T-cell (primary cell): ENCODE measurements at regions not wholly inside any gene's neighbourhood (a gene's known extent, or its start where the extent isn't known, plus 50 kb on each side); places are given as distances from the start of the nearest gene placed in this dataset.
"Not testable (repeated sequence)": the region's sequence is repeated elsewhere in the genome, so short reads cannot be mapped to it uniquely, and the experiment has no call there.

Experiments used
- ATAC-seq, 4 experiments: fragments of 200-7000 bp in 3 of 4; fragments of 150-1000 bp in 1 of 4; cut with Tn5 transposase; replicated peaks in 1 of 4; 1 replicate in 3 of 4; 2 replicates in 1 of 4; pipeline ENCODE4 v1.10.0; 2021; ENCODE audit warnings: moderate library complexity in 3 of 4, mild to moderate bottlenecking in 2 of 4, moderate number of reproducible peaks in 1 of 4
- CTCF ChIA-PET, 2 donors: fragments of 300-600 bp; sonication (Branson Sonifier 250); formaldehyde crosslinking; loops; one replicate each; lab custom pipeline; 2022; ENCODE audit warnings: antibody characterized with exemption in 2 of 2; lab: Charles Lee
- POLR2A ChIA-PET, 2 donors: fragments of 300-600 bp; sonication (Branson Sonifier 250); formaldehyde crosslinking; loops; one replicate each; lab custom pipeline; 2022; ENCODE audit warnings: antibody characterized with exemption in 2 of 2; lab: Charles Lee
- DNase-seq, 35 experiments: peaks; one replicate each; pipeline versions ENCODE4 v3.0.0 to v3.0.0-alpha.2; 2013 to 2023
- H3K27ac ChIP-seq: one replicate; pipeline ENCODE4 v1.5.1; 2013; ENCODE audit warnings: low read length
- H3K27me3 ChIP-seq, 2 experiments: replicated peaks in 1 of 2; 1 replicate in 1 of 2; 2 replicates in 1 of 2; pipeline versions ENCODE4 v1.6.1 to v1.7.0; 2013; ENCODE audit warnings: low read length in 1 of 2, mixed read lengths in 1 of 2; ENCODE audit not compliant: control insufficient read depth in 2 of 2, insufficient read depth in 2 of 2; ENCODE audit errors: extremely low read depth in 1 of 2
- H3K36me3 ChIP-seq, 2 donors: 1 replicate in 1 of 2; 2 replicates in 1 of 2; pipeline versions ENCODE4 v1.6.1 to v1.7.0; 2013; ENCODE audit warnings: low read length in 1 of 2; ENCODE audit not compliant: control insufficient read depth in 2 of 2, insufficient read depth in 1 of 2; ENCODE audit errors: extremely low read depth in 1 of 2
- H3K4me1 ChIP-seq, 2 experiments: 1 replicate in 1 of 2; 2 replicates in 1 of 2; pipeline versions ENCODE4 v1.6.1 to v1.7.0; 2013; ENCODE audit warnings: low read length in 2 of 2, mixed read lengths in 1 of 2; ENCODE audit not compliant: insufficient read depth in 2 of 2, control insufficient read depth in 1 of 2; ENCODE audit errors: extremely low read depth in 1 of 2
- H3K4me3 ChIP-seq, 2 donors: 1 replicate in 1 of 2; 2 replicates in 1 of 2; pipeline versions ENCODE4 v1.5.1 to v1.7.0; 2013; ENCODE audit warnings: mild to moderate bottlenecking in 2 of 2, low read length in 1 of 2, moderate library complexity in 1 of 2; ENCODE audit not compliant: control insufficient read depth in 1 of 2; ENCODE audit errors: extremely low read depth in 1 of 2
- H3K9me3 ChIP-seq: 2 replicates; pipeline ENCODE4 v1.7.0; 2013
- H3K27ac Mint-ChIP-seq, 2 donors: one replicate each; pipeline ENCODE4 v1.8.0; 2020 to 2021; ENCODE audit warnings: mild to moderate bottlenecking in 2 of 2, mixed read lengths in 2 of 2
- H3K27me3 Mint-ChIP-seq, 2 donors: one replicate each; pipeline ENCODE4 v1.8.0; 2021 to 2022; ENCODE audit warnings: mixed read lengths in 2 of 2
- H3K36me3 Mint-ChIP-seq: one replicate; pipeline ENCODE4 v1.8.0; 2021; ENCODE audit warnings: mixed read lengths
- H3K4me1 Mint-ChIP-seq, 3 donors: one replicate each; pipeline ENCODE4 v1.8.0; 2020 to 2022; ENCODE audit warnings: mixed read lengths in 3 of 3, mild to moderate bottlenecking in 1 of 3
- H3K4me3 Mint-ChIP-seq, 3 donors: one replicate each; pipeline ENCODE4 v1.8.0; 2020 to 2022; ENCODE audit warnings: mild to moderate bottlenecking in 3 of 3, mixed read lengths in 3 of 3, moderate library complexity in 3 of 3
- H3K9me3 Mint-ChIP-seq, 3 donors: one replicate each; pipeline ENCODE4 v1.8.0; 2020 to 2022; ENCODE audit warnings: mixed read lengths in 3 of 3
- WGBS: methylation state at CpG from one replicate; pipeline ENCODE4 v1.1.5; 2013; ENCODE audit warnings: missing lambda C conversion rate; ENCODE audit not compliant: insufficient coverage; 5-methylcytosine and 5-hydroxymethylcytosine counted together

DNA sequence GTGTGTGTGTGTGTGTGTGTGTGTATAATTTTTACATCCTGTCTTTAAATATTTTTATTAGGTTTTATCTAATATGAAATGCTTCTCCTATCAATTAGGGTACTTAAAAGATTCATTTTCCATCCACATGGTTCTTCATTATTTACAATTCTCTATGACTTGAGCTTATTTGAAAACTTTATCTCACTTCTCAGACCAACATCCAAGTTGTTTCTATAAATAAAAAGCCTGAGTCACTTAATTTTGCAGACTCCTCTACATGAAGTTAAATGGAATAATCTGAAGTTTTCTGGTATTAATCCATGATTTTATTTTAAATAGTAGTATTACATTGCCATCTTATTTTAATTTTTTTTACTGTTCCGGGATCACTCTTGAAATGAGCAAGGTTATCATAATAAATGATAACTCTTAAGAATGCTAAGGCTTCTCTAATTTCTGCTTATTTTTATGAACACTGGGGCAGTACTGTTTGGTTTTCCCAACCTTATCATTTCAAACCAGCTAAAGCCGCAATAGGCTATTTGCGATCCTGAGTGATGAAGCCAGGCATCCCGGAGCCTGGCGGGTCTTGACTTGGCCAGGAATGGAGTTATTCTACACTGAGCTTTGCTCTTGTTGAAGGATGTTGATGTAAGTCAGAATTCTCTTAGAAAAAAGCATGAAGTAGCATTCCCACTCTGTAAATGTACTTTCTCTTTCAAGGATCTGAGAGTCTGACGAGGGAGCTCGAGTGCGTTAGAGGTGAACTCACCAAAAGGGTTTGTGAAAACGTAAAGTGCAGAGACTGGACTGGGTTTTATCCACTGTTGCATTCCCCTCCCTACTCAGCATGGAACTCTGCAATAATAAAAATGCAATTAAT is 220.2 kb upstream of the LRTM1 start:
- H3K4me1 ChIP-seq: no peaks in the 10 kb centered on the region
- Mint-ChIP-seq H3K27ac (no peak overlapping the region), H3K9me3 (peaks cover 0 to 12% (median 4%) of the 10 kb centered on the region in 3 donors), H3K27me3 (no peaks in the 10 kb centered on the region), H3K36me3 (no peaks in the 10 kb centered on the region), H3K4me1 (no peaks in the 10 kb centered on the region), H3K4me3 (no peak overlapping the region)
- H3K27me3 ChIP-seq: no peaks in the 10 kb centered on the region
- no peak overlapping the region for H3K27ac ChIP-seq
- POLR2A ChIA-PET: no interaction called here
- 95% methylated on average over 3 of the region's 9 CpGs for WGBS
- DNase-seq: no peak
- H3K36me3 ChIP-seq: no peaks in the 10 kb centered on the region
- H3K9me3 ChIP-seq: no peaks in the 10 kb centered on the region
- H3K4me3 ChIP-seq: no peak overlapping the region
- CTCF ChIA-PET: interaction anchor here in 1 of 2 donors (0.5 kb wide), 1 partner anchor 43 kb away, joined by 8 read pairs; no protein-coding TSS in a partner anchor
- ATAC-seq: no peak

GRCh38 chr3:55147406-55147805 is 219.5 kb upstream of the LRTM1 start:
- ChIA-PET CTCF (interaction anchor here in 1 of 2 donors (0.5 kb wide), 1 partner anchor 44 kb away, joined by 8 read pairs; no protein-coding TSS in a partner anchor), POLR2A (no interaction called here)
- Histone ChIP-seq H3K4me1 (no peaks in the 10 kb centered on the region), H3K27ac (no peak overlapping the region), H3K27me3 (no peaks in the 10 kb centered on the region), H3K36me3 (no peaks in the 10 kb centered on the region), H3K9me3 (no peaks in the 10 kb centered on the region), H3K4me3 (no peak overlapping the region)
- 86% methylated on average over 3 of the region's 3 CpGs for WGBS
- Mint-ChIP-seq H3K4me1 (no peaks in the 10 kb centered on the region), H3K27me3 (no peaks in the 10 kb centered on the region), H3K9me3 (peaks cover 0 to 8% (median 4%) of the 10 kb centered on the region in 3 donors), H3K4me3 (no peak overlapping the region), H3K36me3 (no peaks in the 10 kb centered on the region), H3K27ac (no peak overlapping the region)
- no peak for ATAC-seq
- DNase-seq: no peak

DNA sequence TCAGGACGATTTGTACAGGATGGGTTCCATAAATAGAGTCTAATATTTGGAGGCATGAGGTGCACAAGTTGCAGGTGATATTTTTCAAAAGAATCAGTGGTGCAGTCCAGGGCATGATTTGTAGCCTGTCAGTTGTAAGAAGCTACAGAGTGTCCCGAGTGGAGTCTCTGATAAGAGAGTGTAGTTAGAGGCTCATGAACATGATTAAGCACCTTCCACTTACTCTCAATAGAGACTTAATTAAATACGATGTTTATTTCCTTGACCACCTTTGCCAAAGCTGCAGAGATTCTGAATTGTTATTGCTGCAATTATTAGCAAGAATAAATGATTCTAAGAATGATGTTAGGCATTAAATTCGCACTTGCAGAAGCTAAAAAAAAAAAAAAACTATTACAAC is 218.4 kb upstream of the LRTM1 start:
- H3K27me3 Mint-ChIP-seq: no peaks in the 10 kb centered on the region
- Histone ChIP-seq H3K27me3 (no peaks in the 10 kb centered on the region), H3K4me1 (no peaks in the 10 kb centered on the region), H3K27ac (no peak overlapping the region), H3K36me3 (no peaks in the 10 kb centered on the region), H3K4me3 (no peak overlapping the region), H3K9me3 (no peaks in the 10 kb centered on the region)
- no peaks in the 10 kb centered on the region for H3K4me1 Mint-ChIP-seq
- ChIA-PET CTCF (interaction anchor here in 1 of 2 donors (0.6 kb wide), 1 partner anchor 73 kb away, joined by 3 read pairs; no protein-coding TSS in a partner anchor), POLR2A (no interaction called here)
- no peak overlapping the region for H3K27ac Mint-ChIP-seq
- H3K36me3 Mint-ChIP-seq: no peaks in the 10 kb centered on the region
- no peak for ATAC-seq
- no peak overlapping the region for H3K4me3 Mint-ChIP-seq
- no peak for DNase-seq
- no CpG with 5 or more reads among the region's 4 CpGs for WGBS
- H3K9me3 Mint-ChIP-seq: peaks cover 0 to 6% (median 4%) of the 10 kb centered on the region in 3 donors

DNA sequence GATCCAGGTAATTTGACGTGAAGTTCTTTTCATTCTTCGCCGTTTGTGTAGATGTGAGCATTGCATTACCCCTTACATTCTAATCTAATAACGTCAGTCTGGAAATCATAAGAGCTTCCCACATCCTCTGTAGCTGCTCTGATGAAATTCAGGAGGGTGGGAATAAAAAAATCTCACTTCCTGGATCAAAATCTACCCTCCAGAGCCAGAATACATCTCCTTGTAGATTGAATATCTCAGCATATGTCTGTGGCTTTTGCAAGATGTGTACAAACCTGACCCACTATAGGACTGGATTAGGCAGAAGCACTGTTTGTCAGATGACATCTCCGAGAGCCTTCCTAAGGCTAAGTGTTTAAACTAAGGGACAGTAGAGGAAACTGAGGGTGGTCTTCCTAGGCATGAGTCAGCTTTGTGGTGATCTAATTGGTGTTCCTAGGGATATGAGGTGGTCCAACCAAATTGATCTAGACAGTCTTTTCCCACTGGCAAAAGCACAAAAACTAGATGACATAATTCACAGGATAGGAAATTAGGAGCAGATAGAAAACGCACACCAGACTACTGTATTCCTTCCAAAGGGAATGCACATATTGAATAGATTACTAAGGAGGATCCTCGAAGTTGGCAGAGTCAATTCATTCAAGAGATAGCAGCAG is 216.3 kb upstream of the LRTM1 start:
- Mint-ChIP-seq H3K36me3 (no peaks in the 10 kb centered on the region), H3K4me3 (no peak overlapping the region), H3K27ac (no peak overlapping the region), H3K4me1 (no peaks in the 10 kb centered on the region), H3K27me3 (no peaks in the 10 kb centered on the region), H3K9me3 (peaks cover 0 to 6% (median 4%) of the 10 kb centered on the region in 3 donors)
- Histone ChIP-seq H3K4me3 (no peak overlapping the region), H3K4me1 (no peaks in the 10 kb centered on the region), H3K36me3 (no peaks in the 10 kb centered on the region), H3K9me3 (no peaks in the 10 kb centered on the region), H3K27me3 (no peaks in the 10 kb centered on the region), H3K27ac (no peak overlapping the region)
- 100% methylated on average over 1 of the region's 7 CpGs for WGBS
- CTCF ChIA-PET: no interaction called here
- POLR2A ChIA-PET: no interaction called here
- ATAC-seq (no peak), DNase-seq (no peak)

DNA sequence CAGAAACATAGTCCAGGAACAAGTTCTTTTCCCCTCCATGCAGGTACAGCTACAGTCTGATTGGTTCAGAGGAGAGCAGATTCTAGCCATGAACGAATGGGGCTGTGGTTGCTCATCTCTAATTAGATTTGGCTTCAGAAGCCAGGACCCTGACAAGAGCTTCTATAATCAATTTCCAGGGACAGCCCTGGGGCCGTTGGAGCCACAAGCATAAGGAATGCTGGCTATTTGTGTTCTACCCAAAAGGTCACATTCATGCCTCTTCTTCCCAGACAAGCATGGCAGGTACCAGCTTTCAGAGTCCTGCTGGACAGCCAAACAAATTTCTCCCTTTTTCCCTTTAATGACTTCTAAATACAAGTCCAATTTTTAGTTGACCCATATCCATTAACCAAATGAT is 215.5 kb upstream of the LRTM1 start:
- H3K4me1 ChIP-seq: no peaks in the 10 kb centered on the region
- no peaks in the 10 kb centered on the region for H3K27me3 Mint-ChIP-seq
- POLR2A ChIA-PET: no interaction called here
- CTCF ChIA-PET: no interaction called here
- DNase-seq (no peak), ATAC-seq (no peak)
- no peaks in the 10 kb centered on the region for H3K9me3 ChIP-seq
- H3K4me1 Mint-ChIP-seq: no peaks in the 10 kb centered on the region
- H3K4me3 ChIP-seq: no peak overlapping the region
- H3K4me3 Mint-ChIP-seq: no peak overlapping the region
- H3K36me3 ChIP-seq: no peaks in the 10 kb centered on the region
- H3K9me3 Mint-ChIP-seq: peaks cover 0 to 6% (median 4%) of the 10 kb centered on the region in 3 donors
- H3K27ac Mint-ChIP-seq: no peak overlapping the region
- H3K36me3 Mint-ChIP-seq: no peaks in the 10 kb centered on the region
- no peak overlapping the region for H3K27ac ChIP-seq
- no peaks in the 10 kb centered on the region for H3K27me3 ChIP-seq
- 43% methylated on average over 1 of the region's 2 CpGs for WGBS

DNA sequence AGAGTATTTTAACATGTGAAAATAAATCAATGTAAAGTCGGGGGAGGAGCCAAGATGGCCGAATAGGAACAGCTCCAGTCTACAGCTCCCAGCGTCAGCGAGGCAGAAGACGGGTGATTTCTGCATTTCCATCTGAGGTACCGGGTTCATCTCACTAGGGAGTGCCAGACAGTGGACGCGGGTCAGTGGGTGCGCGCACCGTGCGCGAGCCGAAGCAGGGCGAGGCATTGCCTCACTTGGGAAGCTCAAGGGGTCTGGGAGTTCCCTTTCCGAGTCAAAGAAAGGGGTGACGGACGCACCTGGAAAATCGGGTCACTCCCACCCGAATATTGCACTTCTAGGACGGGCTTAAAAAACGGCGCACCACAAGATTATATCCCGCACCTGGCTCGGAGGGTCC is 208.4 kb upstream of the LRTM1 start:
- H3K36me3 ChIP-seq, H3K4me1 ChIP-seq, ATAC-seq, DNase-seq, H3K9me3 ChIP-seq, H3K27ac ChIP-seq, H3K4me3 ChIP-seq, H3K27ac Mint-ChIP-seq, CTCF ChIA-PET, H3K27me3 Mint-ChIP-seq, H3K27me3 ChIP-seq, H3K36me3 Mint-ChIP-seq, H3K4me1 Mint-ChIP-seq, POLR2A ChIA-PET, H3K4me3 Mint-ChIP-seq: not testable (repeated sequence)
- WGBS: 100% methylated on average over 9 of the region's 25 CpGs
- peaks cover 0 to 10% (median 5%) of the 10 kb centered on the region in 3 donors for H3K9me3 Mint-ChIP-seq
